ENCODE measurements at regions not wholly inside any gene's neighbourhood (a gene's known extent, or its start where the extent isn't known, plus 50 kb on each side); places are given as distances from the start of the nearest gene placed in this dataset.
"Not testable (repeated sequence)": the region's sequence is repeated elsewhere in the genome, so short reads cannot be mapped to it uniquely, and the experiment has no call there.

DNA sequence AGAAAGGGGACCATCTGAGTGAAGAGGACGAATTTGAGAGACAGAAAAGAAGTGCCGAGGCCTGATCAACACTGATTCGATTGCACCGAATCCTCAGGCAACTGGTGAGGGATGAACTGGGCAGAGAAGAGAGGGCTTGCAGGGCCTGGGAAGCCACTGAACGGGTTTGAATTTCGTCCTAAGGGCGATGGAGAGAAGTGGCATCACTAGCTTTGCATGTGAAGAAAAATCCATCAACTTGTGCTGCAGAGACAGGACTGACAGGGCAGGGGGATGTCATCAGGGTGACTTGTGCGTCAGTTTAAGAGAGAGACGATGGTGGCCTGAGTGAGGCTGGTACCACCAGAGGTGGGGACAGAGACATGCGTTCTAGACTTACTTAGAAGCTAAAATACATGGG lies 73.7 kb upstream of the SLC22A23 start:
- FAIRE-seq (no peak), DNase-seq (ENCODE audit: low spot score in 2 of 2) (no peak)

DNA sequence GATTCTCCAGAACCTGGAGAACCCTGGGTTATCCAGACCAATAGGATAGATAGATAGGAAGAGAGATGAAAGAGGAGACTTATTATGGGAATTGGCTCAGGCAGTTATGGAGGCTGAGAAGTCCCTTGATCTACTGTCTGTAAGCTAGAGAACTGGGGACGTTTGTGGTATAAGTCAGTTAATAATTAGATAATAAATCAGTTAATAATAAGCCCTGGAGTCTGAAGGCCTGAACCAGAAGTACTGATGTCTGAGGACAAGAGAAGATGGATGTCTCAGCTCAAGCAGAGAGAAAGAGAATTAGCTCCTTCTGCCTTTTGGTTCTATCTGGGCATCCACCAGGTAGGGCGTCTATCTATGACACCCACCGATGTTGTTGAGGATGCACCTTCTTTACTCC lies 72.9 kb upstream of the SLC22A23 start:
- DNase-seq (ENCODE audit: low spot score in 2 of 2) (no peak), FAIRE-seq (no peak)

DNA sequence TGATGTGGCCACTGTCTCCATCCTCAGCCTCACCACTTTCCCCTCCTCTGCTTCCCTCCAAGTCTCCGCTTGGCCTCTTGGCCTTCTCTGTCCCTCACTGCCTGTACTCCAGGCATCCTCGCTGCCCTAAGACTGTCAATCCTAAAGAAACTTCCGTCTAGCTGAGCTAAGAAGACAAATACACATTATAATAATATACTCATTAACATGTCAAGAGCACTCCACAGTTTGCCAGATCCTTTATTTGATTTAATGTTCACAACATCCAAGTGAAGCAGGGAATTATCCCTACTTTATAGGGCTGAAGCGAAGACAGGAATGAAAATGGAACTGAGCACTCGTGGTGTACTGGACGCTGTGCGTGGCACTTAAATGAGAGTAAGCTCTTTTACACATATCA lies 72.4 kb upstream of the SLC22A23 start:
- FAIRE-seq, result no peak
- no peak for DNase-seq (ENCODE audit: low spot score in 2 of 2)

DNA sequence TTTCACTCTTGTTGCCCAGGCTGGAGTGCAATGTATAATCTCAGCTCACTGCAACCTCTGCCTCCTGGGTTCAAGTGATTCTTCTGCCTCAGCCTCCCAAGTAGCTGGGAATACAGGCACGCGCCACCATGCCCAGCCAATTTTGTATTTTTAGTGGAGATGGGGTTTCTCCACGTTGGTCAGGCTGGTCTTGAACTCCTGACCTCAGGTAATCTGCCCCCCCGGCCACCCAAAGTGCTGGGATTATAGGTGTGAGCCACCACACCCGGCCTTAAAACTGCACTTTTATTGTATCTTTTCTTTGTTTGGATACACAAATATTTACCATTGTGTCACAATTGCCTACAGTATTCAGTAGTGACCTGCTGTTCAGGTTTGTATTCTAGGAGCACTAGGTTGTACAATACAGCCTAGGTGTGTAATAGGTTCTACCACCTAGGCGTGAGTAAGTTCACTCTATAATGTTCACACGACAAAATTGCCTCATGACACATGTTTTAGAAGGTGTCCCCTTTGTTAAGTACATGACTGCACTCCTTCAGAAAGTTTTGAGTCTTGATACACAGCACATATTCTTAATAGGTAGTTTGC lies 71.3 kb upstream of the SLC22A23 start:
- not testable (repeated sequence) for DNase-seq (ENCODE audit: low spot score in 2 of 2); FAIRE-seq

DNA sequence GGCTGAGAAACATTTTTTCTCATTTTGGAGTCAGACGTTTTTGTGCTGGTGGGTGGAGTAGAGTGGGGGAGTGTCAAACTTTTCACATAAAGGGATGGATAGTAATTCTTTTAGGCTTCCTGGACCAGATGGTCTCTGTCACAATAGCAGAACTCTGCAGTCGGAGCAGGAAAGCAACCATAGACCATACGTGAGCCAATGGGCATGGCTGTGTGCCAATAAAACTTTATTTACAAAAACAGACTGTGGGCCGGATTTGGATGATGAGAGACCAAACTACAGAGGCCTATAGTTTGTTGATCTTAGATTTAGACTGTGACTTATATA lies 70.8 kb upstream of the SLC22A23 start:
- FAIRE-seq (no peak), DNase-seq (ENCODE audit: low spot score in 2 of 2) (no peak)

DNA sequence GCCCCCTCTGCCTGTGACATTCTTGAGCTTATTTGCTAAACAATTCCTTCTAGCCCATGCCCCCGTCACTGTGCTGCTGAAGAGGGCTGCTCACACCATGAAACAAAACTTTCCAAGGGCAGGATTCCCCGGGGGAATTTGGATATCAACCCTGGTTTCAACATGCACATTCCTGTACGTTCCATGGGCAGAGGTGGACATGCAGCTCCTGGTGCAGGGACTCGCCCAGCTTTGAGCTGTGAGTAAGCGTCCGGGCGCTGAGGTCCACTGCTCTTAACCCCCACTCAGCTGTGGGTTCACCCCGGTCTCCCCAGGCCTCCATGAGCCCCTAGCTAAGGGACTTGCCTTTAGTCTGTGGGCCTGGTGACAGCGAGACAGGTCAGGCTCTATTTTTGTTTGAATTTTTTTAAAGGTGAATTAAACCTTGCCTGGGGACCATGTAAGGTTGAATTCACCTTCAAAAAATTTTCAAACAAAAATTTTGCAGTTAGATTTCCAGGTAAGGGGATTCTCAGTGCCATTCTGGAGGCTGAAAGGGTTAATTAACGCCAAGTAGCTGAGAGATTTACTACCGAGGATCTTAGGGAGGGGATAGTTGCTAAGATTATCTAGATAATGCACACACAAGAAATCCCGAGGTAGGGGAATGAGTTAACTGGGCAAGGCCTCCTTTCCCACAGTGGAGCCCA lies 70.3 kb upstream of the SLC22A23 start:
- FAIRE-seq (no peak), DNase-seq (ENCODE audit: low spot score in 2 of 2) (no peak)

DNA sequence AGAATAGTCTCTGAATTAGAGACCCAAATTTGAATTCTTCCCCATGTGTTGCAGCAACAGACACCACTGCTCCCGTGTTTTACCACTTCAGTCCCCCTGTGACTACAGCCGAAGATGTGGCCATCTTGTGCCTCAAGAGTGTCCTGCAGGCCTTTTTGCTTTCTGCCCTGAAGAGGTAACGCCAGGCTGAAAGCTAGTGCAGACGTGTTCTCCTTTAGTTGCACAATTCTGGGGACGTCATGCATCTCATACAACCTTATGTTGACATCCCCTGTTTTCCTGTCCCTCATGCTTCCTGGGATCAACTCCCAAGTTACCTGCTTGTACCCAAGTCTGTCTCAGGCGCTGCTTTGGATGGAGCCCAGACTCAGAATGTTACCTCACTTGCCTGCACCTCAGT lies 69.1 kb upstream of the SLC22A23 start:
- DNase-seq (ENCODE audit: low spot score in 2 of 2), result no peak
- FAIRE-seq, result no peak

DNA sequence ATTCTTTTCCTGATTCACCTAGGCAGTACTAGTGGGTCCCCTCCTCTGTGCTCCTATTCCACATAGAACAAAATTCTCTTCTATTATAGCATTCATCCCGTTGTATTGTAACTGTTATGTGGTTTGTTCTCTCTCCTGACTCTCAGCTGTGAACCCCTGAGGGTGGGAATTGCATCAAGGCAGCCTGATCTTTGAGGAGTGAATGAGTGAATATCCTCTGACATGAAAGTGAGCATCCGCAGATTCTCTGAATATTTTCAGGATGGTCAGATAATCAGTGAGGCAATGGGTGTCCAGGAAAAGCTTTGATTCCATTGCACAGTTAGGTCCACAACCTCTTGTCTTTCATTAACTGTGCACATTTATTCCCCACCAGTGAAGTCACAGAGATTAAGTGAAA lies 67.6 kb upstream of the SLC22A23 start:
- DNase-seq (ENCODE audit: low spot score in 2 of 2), result no peak
- no peak for FAIRE-seq

DNA sequence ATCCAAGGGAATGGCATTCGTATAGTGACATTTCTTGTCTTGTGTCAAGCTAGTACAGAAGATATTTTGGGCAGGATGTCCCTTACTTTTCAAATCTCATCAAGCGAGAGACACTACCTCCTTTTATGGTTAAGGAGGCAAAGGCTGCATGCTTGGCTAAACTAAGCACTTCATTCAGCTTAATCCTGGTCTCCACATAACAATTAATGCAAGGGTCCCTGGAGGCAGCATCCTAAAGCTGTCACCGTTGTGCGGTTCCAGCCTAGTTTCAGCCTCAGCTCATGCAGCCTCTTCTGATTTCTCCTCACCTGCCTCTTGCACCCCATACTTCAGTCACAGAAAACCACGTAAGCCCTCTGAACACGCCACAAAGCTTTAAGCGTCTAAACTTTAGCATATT lies 67.1 kb upstream of the SLC22A23 start:
- DNase-seq (ENCODE audit: low spot score in 2 of 2) (no peak), FAIRE-seq (no peak)

DNA sequence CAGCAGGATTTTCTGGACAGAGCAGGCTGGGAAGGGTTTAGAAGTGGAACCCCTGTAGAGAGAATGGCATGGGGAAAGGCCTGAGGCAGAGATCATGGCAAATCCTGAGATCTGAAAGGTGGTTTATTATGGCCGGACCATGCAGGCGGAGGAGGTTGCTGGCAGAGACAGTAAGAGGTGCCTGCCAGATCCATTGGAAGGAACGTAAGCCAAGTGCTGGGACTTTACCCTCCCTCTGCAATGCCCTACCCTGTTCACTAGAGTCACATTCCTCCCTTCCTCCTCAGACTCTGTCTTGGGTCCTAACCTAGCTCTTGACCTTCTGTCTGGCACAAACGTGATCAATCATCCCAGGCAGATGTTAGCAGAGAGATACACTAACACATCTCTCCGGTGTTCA lies 66.4 kb upstream of the SLC22A23 start:
- no peak for FAIRE-seq
- DNase-seq (ENCODE audit: low spot score in 2 of 2), result no peak

DNA sequence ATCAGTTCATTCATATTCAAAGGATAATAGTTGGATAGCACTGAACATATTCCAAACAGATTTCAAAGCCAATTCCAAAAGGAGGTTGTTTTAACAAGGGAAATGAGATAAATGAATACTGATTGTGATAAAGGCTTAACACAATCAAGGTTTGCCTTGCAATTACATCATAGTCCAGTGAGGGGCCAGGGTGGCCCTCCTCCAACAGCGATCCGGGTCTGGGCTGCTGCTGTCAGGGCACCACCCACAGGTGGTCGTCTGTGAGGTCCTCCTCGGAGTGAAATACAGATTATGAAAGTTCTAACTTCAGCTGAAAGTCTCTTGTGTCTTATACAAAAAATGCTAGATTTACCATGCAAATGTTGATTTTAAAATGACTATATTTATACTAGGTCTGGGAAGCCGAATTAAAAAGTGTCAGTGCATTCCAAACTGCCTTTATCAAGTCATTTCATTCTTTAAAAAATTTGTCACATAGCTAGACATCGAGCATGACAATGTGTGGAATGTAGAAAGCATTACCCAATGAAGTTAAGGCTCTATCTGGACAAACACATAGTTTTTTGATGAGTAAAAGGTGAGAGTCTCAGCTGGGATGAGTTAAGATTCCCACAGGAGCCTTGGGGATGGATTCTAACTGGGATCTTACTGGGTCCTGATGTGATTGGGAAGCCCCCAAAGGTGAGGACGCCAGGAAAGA lies 65.9 kb upstream of the SLC22A23 start:
- FAIRE-seq, result no peak
- no peak for DNase-seq (ENCODE audit: low spot score in 2 of 2)

DNA sequence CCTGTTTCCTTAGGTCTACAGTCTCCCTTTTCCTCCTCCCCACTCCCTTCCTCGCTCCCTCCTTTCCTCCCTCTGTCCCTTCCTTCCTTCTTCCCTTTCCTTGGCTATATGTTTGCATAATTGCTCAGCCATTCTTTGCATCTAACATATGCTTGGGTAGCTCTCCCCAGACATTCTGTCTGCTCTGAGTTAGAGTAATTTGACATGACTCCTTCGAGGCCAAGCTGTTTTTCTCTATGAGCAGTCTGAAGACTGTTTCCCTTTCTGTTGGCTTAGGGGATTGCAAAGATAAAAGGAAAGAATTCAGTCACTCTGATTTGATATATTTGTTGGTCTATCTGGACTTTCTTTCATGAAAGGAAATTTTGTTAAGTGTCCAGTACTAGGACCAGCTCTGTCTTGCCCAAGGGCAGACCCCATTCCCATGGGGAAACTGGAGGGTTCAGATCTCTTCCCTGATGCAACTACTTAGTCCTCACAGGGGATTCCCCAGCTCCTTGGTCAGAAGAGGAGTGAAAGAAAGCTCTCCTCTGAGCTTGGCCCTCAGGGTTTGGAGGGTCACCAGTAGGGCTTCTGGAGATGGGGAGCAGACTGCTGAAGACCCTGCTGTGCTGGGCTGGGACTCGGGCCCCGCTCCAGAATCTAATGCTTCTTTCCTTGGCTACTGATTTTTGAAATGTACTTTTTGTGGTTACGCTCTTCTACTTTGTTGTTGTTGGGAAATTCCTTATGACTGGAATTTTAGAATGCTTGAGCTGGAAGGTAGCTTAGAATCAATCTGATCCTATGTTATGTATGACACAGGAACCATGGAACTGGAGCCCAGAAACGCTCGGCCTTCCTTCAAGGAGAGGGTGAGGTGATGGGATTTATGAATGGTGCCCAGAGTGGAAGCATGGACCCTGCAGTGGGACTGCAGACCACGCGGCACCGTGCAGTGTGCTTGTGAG lies 63.7 kb upstream of the SLC22A23 start:
- no peak for DNase-seq (ENCODE audit: low spot score in 2 of 2)

DNA sequence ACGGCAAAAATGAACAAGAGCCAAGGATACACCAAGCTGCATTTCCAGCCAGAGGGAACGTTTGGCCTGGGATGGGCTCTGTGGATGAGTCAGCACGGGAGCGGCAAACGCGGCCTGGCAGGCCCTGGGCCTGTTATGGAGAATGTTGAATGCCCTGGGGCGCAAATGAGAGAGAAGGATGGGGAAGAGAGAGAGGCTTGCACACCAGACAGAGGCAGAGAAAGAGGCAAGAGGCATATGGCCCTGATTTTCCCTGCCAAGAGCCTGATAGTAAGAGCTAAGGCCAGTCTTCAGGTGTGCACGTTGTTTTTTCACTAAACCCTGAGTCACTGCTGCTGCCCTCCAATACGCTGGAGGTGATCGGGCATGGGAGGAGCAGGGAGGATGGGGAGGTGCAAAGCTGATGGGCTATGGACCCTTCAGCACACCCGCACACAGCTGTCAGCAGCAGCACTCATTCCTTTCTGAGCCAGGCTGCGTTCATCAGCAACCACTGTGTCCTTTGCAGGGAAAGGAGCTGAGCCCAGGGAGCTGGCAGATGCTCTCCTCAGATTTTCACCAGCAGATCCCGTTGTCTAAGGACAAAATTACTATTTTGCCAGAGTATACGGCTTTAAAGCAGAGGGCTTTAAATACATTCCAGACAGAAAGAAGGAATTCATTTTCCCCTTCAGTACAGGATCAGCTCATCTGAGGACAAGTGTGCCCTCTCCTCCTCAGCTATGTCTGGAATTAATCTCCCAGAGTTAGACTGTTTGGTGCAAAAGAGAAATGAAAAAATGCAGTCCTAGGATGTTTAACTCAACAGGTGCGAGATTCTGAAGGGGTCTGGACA lies 61.7 kb upstream of the SLC22A23 start:
- no peak for FAIRE-seq

More for the DNA sequence above, 63.7 kb upstream of the SLC22A23 start:
- no peak for FAIRE-seq

DNA sequence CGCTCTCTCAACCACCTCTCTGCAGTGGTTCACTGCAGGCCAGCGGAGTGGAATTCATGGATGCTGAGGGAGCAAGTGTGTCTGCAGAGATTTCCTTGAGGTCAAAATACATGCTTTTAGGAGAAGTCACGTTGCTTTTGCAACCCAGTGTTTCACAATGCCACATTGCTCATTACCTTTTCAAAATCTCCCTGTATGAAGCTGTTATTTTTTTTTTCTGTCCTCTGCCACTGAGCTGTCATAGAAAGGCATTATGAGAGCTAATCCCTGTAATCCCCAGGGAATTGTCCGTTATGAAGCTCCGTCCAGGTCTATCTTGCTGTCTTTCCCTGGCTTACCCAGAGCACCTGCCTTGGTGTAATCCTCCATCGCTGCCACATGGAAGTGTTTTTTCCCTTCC lies 60.5 kb upstream of the SLC22A23 start:
- DNase-seq (ENCODE audit: low spot score in 2 of 2), result no peak
- FAIRE-seq, result no peak

More for the DNA sequence above, 61.7 kb upstream of the SLC22A23 start:
- no peak for DNase-seq (ENCODE audit: low spot score in 2 of 2)

DNA sequence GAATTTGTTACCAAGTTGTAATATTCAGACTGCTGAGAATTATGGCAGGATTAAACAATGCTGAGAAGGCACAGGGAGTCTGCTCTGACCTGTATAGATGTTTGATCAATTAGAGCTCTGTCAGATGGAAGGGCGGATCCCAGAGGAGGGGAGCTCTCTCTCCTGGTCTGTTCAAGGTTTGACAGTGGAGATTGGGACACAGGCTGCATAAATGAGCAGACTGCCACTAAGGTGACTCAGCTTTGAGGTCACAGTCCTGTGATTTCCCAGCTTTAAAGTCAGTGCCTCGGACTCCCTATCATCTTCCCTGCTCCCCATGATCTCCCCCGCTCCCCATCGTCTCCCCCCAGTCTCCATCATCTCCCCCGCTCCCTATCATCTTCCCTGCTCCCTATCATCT lies 59.2 kb upstream of the SLC22A23 start:
- FAIRE-seq, result no peak
- no peak for DNase-seq (ENCODE audit: low spot score in 2 of 2)

DNA sequence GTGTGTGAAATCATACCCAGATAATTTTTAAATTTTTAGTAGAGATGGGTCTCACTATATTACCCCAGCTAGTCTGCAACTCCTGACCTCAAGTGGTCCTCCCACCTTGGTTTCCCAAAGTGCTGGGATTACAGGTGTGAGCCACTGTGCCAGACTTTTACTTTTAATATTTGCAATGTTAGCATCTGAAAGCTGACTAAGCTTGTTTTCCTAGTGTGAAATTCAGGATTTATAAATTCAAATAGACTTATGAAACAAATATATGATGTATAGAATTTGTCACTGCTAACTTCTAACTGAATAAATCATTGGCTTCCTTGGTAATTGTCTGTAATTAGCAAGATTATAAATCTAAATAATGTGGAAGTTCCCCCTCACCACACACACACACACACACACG lies 58.8 kb upstream of the SLC22A23 start:
- DNase-seq (ENCODE audit: low spot score in 2 of 2), result no peak
- no peak for FAIRE-seq

DNA sequence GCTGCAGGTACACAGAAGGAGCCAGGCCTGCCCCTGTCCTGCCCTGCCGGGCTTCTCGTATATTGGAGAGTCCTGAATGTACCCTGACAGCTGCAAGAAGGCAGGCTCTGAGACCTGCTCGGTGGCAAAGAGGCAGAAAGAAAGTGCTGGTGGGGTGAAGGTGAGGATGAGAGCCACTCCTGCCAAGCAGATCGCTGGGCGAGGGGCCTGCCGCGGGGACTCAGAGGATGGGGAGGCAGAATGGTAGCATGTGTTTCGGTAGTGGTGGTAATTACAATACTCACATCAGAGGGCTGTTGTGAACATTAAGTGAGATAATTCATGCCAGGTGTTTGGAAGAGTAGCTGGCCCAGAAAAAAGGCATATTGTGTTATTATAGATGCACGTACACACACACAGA lies 56.6 kb upstream of the SLC22A23 start:
- FAIRE-seq, result no peak
- no peak for DNase-seq (ENCODE audit: low spot score in 2 of 2)

DNA sequence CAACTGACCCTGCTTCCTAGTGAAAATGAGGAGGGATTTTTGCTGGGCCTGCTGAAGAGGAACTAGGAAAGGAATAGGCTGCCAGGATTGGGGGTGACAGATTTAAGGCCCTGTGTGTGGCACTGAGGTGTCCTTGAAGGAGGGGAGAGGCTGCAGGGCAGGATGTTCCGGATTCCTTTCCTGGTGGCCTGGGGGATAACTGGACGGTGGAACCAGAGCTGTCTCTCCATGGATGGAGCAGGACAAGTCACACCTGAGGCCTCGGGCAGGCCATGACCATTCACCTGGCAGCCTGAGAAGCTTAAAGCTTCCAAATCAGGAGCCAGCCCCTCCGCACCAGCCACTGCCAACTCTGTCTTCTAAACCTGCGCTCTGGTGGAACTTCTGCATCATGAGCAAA lies 56.0 kb upstream of the SLC22A23 start:
- FAIRE-seq, result no peak
- no peak for DNase-seq (ENCODE audit: low spot score in 2 of 2)

DNA sequence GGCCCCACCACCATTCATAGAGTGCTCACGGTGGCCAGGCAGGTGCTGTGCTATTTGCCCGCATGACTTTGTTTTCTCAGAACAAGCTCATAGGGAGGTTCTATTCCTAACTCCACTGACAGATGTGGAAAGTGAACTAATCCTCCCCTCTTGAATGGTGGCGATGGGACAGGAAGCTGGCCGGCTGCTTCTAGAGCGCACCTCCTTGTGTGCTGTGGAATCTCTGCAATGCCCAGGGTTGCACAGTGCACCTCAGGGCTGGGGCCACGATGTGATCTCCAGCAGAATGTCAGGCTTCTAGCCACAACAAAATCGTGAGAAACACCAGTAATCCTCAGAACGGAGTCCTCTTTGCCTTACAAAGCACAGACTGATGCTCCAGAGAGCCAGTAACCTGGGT lies 53.8 kb upstream of the SLC22A23 start:
- no peak for DNase-seq (ENCODE audit: low spot score in 2 of 2)
- no peak for FAIRE-seq

DNA sequence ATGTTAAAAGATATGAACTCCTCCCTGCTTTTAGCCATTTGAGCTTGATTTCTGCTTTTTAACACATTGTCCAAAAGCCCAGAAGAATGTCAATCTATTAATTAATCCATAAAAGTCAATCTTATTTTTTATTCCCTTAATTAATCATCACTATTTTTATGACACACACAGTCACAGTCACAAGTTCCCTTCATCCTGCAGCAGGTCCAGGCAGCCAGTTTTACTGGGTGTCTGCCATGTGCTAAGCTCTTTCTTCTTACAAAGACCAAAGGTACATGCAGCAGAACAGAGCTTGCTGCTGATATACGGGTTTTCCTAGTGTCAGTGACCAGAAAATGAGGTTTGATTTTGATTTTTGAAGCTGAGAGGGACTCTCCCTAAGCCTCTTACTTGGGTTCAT lies 53.3 kb upstream of the SLC22A23 start:
- FAIRE-seq (no peak), DNase-seq (ENCODE audit: low spot score in 2 of 2) (no peak)

All from frontal cortex (tissue), 3 donors.